Gastroesophageal sphincter (tissue), 4 donors: ENCODE measurements at regions not wholly inside any gene's neighbourhood (a gene's known extent, or its start where the extent isn't known, plus 50 kb on each side); places are given as distances from the start of the nearest gene placed in this dataset.

Source experiments
- ATAC-seq: fragments of 150-250 bp; one replicate; pipeline ENCODE4 v1.9.1; 2016; ENCODE audit warnings: mild to moderate bottlenecking, moderate library complexity
- H3K27ac ChIP-seq, 4 donors: fragments of 200-600 bp; sonication (generic) in 3 of 4; 1 replicate in 3 of 4; 2 replicates in 1 of 4; pipeline ENCODE4 v1.5.1; 2016 to 2019
- H3K27me3 ChIP-seq: fragments of 200-600 bp; sonication (generic); one replicate; pipeline ENCODE4 v1.5.1; 2019
- H3K36me3 ChIP-seq, 2 donors: fragments of 200-600 bp; sonication (generic); one replicate each; pipeline ENCODE4 v1.5.1; 2019; ENCODE audit warnings: control low read depth in 1 of 2
- H3K4me1 ChIP-seq, 3 donors: fragments of 200-600 bp; sonication (generic); 1 replicate in 2 of 3; 2 replicates in 1 of 3; pipeline ENCODE4 v1.5.1; 2016 to 2019; ENCODE audit warnings: control low read depth in 2 of 3
- H3K4me3 ChIP-seq, 2 donors: fragments of 200-600 bp; sonication (generic); one replicate each; pipeline ENCODE4 v1.5.1; 2019; ENCODE audit warnings: mild to moderate bottlenecking in 1 of 2, moderate library complexity in 1 of 2
- H3K9me3 ChIP-seq, 3 donors: fragments of 200-600 bp; sonication (generic); one replicate each; pipeline ENCODE4 v1.5.1; 2017 to 2019; ENCODE audit warnings: control low read depth in 2 of 3
- EP300 ChIP-seq: sonication (generic); formaldehyde crosslinking; IDR thresholded peaks from one replicate; pipeline ENCODE4 v1.6.1; 2017; ENCODE audit warnings: antibody characterized with exemption, mild to moderate bottlenecking
- POLR2A ChIP-seq, 2 donors: fragments of 450-650 bp; IDR thresholded peaks; one replicate each; pipeline ENCODE4 v1.6.1; 2017; ENCODE audit warnings: antibody characterized with exemption in 2 of 2, mild to moderate bottlenecking in 2 of 2, moderate library complexity in 1 of 2
- POLR2AphosphoS5 ChIP-seq: sonication (generic); formaldehyde crosslinking; IDR thresholded peaks from one replicate; pipeline ENCODE4 v1.6.1; 2017; ENCODE audit warnings: antibody characterized with exemption
- WGBS, 2 donors: methylation state at CpG; one replicate each; pipeline ENCODE4 v1.1.5; 2018; ENCODE audit warnings: low coverage in 1 of 2; 5-methylcytosine and 5-hydroxymethylcytosine counted together
- TF ChIP-seq, protein P1 (sequence below), 4 experiments: fragments of 200-600 bp in 2 of 4; fragments of 450-650 bp in 2 of 4; sonication (generic) in 1 of 4; IDR thresholded peaks; one replicate each; pipeline ENCODE4 v1.5.1; 2017 to 2019; ENCODE audit warnings: antibody characterized with exemption in 4 of 4, mild to moderate bottlenecking in 2 of 4, moderate library complexity in 2 of 4

DNA sequence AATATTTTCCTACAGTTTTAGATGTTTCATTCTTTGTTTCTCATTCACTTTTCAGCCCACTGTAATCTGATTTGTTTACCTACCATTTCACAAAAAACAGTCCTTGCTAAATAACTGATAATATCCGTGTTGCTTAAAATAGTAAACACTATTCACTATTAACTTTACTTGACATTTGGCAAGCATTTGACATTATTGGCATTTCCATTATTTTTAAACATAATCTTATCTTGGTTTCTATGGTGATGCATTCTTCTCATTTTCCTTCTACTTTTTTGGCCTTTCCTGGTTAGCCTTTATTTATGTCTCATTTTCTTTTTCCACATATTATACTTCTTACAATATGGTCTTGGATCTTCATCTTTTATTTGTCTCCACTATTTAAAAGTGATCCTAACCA is 715.3 kb downstream of the DNAJB9 start:
- no peak for TF ChIP-seq POLR2AphosphoS5
- no peak for TF ChIP-seq POLR2A (IDR thresholded peaks at IDR 0.05)
- TF ChIP-seq, protein P1, sequence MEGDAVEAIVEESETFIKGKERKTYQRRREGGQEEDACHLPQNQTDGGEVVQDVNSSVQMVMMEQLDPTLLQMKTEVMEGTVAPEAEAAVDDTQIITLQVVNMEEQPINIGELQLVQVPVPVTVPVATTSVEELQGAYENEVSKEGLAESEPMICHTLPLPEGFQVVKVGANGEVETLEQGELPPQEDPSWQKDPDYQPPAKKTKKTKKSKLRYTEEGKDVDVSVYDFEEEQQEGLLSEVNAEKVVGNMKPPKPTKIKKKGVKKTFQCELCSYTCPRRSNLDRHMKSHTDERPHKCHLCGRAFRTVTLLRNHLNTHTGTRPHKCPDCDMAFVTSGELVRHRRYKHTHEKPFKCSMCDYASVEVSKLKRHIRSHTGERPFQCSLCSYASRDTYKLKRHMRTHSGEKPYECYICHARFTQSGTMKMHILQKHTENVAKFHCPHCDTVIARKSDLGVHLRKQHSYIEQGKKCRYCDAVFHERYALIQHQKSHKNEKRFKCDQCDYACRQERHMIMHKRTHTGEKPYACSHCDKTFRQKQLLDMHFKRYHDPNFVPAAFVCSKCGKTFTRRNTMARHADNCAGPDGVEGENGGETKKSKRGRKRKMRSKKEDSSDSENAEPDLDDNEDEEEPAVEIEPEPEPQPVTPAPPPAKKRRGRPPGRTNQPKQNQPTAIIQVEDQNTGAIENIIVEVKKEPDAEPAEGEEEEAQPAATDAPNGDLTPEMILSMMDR (IDR thresholded peaks at IDR 0.05), result no peak
- no peak for TF ChIP-seq EP300
- Histone ChIP-seq H3K9me3 (peaks cover 0 to 4% (median 0%) of the 10 kb centered on the region in 3 donors), H3K4me1 (no peaks in the 10 kb centered on the region), H3K36me3 (no peaks in the 10 kb centered on the region), H3K4me3 (no peak overlapping the region), H3K27me3 (no peaks in the 10 kb centered on the region), H3K27ac (no peak overlapping the region)
- 33 to 40% methylated on average over 1 of the region's 1 CpG for WGBS, 2 donors
- ATAC-seq, result no peak

DNA sequence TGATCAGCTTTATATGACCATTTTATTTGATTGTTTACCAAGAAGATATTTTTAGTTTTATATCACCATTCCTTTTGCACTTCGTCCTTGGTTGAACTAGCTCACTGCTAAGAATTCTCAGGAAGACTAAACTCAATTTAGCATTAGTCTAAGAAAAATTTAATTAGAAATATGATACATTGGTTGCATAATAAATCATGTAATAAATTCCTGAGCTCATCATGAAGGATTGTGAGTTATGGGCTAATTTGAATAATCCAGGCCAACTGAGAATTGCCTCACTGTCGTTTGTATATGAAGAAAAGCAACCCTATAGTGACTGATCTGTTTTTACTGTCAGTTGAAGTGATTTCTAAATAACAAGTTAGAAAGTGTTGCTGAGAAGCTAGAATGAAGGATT is 725.5 kb downstream of the DNAJB9 start:
- WGBS, 2 donors, result 63 to 65% methylated on average over 2 of the region's 2 CpGs
- no peaks in the 10 kb centered on the region for H3K4me1 ChIP-seq
- ATAC-seq, result no peak
- H3K4me3 ChIP-seq, result no peak overlapping the region
- peaks cover 0 to 13% (median 0%) of the 10 kb centered on the region in 3 donors for H3K9me3 ChIP-seq
- TF ChIP-seq POLR2AphosphoS5, result no peak
- no peak for TF ChIP-seq POLR2A (IDR thresholded peaks at IDR 0.05)
- no peak for TF ChIP-seq EP300
- TF ChIP-seq, protein P1 (IDR thresholded peaks at IDR 0.05), result no peak
- H3K27ac ChIP-seq, result no peak overlapping the region
- H3K36me3 ChIP-seq, result no peaks in the 10 kb centered on the region
- no peaks in the 10 kb centered on the region for H3K27me3 ChIP-seq

GRCh38 chr7:109308816-109309215 is 739.1 kb downstream of the DNAJB9 start:
- WGBS, 2 donors, result 82 to 100% methylated on average over 1 of the region's 1 CpG
- no peak for ATAC-seq
- no peaks in the 10 kb centered on the region for H3K27me3 ChIP-seq
- H3K4me3 ChIP-seq, result no peak overlapping the region
- TF ChIP-seq POLR2A (IDR thresholded peaks at IDR 0.05), result no peak
- TF ChIP-seq, protein P1 (IDR thresholded peaks at IDR 0.05), result no peak
- TF ChIP-seq POLR2AphosphoS5, result no peak
- TF ChIP-seq EP300, result no peak
- H3K9me3 ChIP-seq, result peaks cover 0 to 44% (median 0%) of the 10 kb centered on the region in 3 donors
- H3K27ac ChIP-seq, result no peak overlapping the region
- H3K36me3 ChIP-seq, result no peaks in the 10 kb centered on the region
- H3K4me1 ChIP-seq, result no peaks in the 10 kb centered on the region

DNA sequence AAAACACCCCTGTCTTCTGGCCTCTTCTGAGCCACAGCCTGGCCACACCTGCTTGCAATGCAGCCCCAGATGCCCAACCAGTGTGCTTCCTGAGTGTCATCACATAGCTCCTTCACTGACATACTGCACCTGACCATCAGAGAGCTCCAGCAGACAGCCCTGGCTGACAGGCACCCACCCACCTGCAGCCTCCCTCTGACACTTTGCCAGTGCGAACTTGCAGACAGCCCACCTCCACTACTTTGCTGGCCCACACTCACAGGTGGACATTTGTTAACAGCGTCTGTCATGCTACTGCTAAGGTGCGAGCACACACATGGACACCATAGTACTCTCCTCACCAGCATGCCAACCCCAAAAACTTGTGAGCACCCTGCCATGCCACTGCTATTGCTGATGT is 740.1 kb downstream of the DNAJB9 start:
- ATAC-seq, result no peak
- TF ChIP-seq, protein P1 (IDR thresholded peaks at IDR 0.05), result no peak
- TF ChIP-seq POLR2A (IDR thresholded peaks at IDR 0.05) (no peak), POLR2AphosphoS5 (no peak), EP300 (no peak)
- WGBS, 2 donors, result 100% methylated on average over 1 to 3 of the region's 3 CpGs
- H3K4me3 ChIP-seq, result no peak overlapping the region
- H3K9me3 ChIP-seq, result peaks cover 0 to 39% (median 0%) of the 10 kb centered on the region in 3 donors
- no peaks in the 10 kb centered on the region for H3K36me3 ChIP-seq
- no peak overlapping the region for H3K27ac ChIP-seq
- H3K4me1 ChIP-seq, result no peaks in the 10 kb centered on the region
- H3K27me3 ChIP-seq, result no peaks in the 10 kb centered on the region

DNA sequence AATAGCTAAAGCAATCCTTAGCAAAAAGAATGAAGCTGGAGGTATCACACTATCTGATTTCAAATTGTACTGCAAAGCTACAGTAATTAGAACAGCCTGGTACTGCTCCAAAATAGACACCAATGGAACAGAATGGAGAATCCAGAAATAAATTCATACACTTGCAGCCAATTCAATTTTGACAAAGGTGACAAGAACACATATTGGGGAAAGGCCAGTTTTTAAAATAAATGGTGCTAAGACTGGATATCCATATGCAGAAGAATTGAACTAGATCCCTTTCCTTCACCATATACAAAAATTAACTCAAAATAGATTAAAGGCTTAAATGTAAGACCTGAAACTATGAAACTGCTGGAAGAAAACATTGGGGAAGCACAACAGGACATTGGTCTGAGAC is 748.5 kb downstream of the DNAJB9 start:
- H3K27ac ChIP-seq, result no peak overlapping the region
- no peaks in the 10 kb centered on the region for H3K27me3 ChIP-seq
- H3K4me1 ChIP-seq, result no peaks in the 10 kb centered on the region
- TF ChIP-seq POLR2A (IDR thresholded peaks at IDR 0.05), result no peak
- TF ChIP-seq EP300, result no peak
- no peak overlapping the region for H3K4me3 ChIP-seq
- no peak for ATAC-seq
- H3K9me3 ChIP-seq, result no peaks in the 10 kb centered on the region
- H3K36me3 ChIP-seq, result no peaks in the 10 kb centered on the region

DNA sequence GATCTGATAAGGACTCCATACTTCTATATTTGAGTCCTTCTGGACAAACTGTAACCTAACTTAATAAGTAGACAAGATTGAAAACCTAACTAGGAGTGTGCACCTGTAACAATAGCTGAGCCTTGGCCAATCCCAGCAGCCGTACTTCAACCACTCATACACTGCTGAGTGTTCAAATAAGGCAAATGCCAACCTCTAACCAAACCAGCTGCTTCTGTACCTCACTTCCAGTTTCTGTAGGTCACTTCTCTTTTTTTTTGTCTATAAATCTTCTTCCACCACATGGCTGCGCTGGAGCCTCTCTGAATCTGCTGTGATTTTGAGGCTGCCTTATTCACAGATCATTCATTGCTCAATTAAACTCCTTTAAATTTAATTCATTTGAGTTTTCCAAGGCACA is 753.2 kb downstream of the DNAJB9 start:
- WGBS, 2 donors, result 67 to 83% methylated on average over 2 of the region's 2 CpGs
- Histone ChIP-seq H3K27ac (no peak overlapping the region), H3K27me3 (no peaks in the 10 kb centered on the region), H3K36me3 (no peaks in the 10 kb centered on the region), H3K4me1 (no peaks in the 10 kb centered on the region), H3K4me3 (no peak overlapping the region), H3K9me3 (no peaks in the 10 kb centered on the region)
- TF ChIP-seq POLR2AphosphoS5 (no peak), POLR2A (IDR thresholded peaks at IDR 0.05) (no peak), EP300 (no peak)
- TF ChIP-seq, protein P1 (IDR thresholded peaks at IDR 0.05), result no peak
- no peak for ATAC-seq
